ENCODE measurements at regions not wholly inside any gene's neighbourhood (a gene's known extent, or its start where the extent isn't known, plus 50 kb on each side); places are given as distances from the start of the nearest gene placed in this dataset.

DNA sequence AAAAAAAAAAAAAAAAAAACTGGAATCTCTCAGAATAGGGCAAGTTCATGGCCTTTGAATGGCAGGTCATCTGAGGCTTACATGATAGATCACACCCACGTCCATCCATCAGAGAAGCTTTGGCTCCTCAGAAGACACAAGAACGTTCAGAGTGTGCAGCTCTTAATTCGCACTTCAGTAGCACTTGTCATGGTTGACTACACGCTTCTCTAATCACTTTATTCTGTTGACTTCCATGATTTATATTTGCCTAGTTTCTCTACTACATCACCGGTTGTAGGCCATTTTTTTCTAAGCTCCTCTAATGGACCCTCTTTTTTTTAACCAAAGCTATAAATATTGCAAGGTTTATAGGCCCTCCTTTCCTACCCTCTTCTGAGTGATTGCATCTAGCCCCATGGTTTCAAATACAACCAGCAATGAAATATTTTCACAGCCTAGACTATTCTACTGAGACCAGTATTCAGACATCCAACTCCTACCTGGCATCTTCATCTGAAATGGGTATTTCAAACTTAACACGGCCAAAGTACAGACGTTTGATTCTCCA lies 305.4 kb upstream of the CELF2 start:
- no peak for TF ChIP-seq POLR2A (IDR thresholded peaks at IDR 0.05)
- TF ChIP-seq, protein P1, sequence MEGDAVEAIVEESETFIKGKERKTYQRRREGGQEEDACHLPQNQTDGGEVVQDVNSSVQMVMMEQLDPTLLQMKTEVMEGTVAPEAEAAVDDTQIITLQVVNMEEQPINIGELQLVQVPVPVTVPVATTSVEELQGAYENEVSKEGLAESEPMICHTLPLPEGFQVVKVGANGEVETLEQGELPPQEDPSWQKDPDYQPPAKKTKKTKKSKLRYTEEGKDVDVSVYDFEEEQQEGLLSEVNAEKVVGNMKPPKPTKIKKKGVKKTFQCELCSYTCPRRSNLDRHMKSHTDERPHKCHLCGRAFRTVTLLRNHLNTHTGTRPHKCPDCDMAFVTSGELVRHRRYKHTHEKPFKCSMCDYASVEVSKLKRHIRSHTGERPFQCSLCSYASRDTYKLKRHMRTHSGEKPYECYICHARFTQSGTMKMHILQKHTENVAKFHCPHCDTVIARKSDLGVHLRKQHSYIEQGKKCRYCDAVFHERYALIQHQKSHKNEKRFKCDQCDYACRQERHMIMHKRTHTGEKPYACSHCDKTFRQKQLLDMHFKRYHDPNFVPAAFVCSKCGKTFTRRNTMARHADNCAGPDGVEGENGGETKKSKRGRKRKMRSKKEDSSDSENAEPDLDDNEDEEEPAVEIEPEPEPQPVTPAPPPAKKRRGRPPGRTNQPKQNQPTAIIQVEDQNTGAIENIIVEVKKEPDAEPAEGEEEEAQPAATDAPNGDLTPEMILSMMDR (IDR thresholded peaks at IDR 0.05): no peak

All from thyroid gland (tissue), 4 donors.